ENCODE measurements at regions not wholly inside any gene's neighbourhood (a gene's known extent, or its start where the extent isn't known, plus 50 kb on each side); places are given as distances from the start of the nearest gene placed in this dataset.

DNA sequence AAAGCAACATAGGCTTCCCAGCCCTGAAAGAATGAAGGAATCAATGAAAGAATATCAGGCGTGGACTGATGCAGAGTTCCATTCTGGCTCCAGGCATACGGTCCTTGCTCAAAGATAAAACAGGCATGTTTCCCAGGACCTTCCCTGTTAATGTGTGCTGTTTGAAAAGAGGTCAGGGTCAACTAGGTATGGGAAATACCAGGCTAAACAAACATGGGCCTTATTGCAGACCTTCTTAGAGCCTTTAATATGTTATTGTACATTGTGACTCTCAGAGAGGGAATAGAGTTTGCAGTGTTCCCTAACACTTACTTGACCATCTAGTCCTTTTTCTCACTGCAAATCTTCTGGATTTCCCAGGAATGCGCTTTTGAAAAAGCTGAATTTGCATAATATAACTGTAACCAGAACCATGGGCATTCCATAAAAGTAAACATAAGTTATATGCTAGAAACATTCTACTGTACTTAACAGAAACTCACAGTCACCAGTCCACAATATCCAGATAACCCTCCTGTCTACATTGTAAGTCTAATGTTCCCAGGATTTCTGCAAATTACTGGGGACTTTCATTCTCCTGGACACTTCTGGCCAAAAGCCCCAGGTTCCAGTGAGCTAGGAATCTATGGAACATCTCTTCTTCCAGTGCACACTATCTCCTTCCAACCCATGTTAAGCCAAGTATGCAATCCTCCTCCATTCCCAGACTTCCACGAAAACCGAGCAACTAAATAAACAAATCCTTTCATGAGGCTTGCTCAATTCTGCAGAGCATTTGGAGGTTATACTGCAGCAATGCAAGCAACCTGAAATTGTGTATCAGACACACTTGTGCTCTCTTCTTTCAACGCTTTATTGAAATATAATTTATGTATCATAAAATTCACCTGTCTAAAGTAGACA, 486.6 kb downstream of the SETD4 start:
- Histone ChIP-seq H3K27me3 (no peaks in the 10 kb centered on the region), H3K27ac (no peak overlapping the region), H3K9me3 (no peaks in the 10 kb centered on the region), H3K36me3 (no peaks in the 10 kb centered on the region), H3K4me1 (peaks cover 0 to 10% (median 0%) of the 10 kb centered on the region in 4 donors), H3K4me3 (no peak overlapping the region)
- no peak for TF ChIP-seq POLR2A (IDR thresholded peaks at IDR 0.05)
- no peak for DNase-seq (ENCODE audit: low spot score in 2 of 2)
- WGBS, 2 donors = 72 to 76% methylated on average over 6 of the region's 6 CpGs

DNA sequence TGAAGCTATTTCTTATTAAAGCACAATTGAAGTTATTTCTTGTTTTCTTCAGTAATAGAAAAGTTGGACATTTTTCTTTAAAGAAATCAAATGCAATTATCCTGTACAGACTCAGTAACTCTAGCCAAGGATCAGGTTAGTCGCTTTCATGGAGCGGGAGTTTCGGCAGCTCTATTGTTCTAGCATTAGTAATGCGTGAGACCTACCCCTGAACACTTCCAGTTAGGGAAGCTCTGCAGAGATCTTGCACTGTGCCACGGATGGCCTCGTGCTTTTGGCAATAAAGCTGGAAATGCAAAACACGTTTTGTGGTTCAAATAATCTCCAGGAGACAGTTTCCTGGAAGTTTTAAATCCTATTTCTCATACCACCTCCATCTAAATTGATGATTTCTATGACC, 488.4 kb downstream of the SETD4 start:
- 74% methylated on average over 7 of the region's 7 CpGs for WGBS, 2 donors
- DNase-seq (ENCODE audit: low spot score in 2 of 2) = no peak
- H3K27ac ChIP-seq = no peak overlapping the region
- no peaks in the 10 kb centered on the region for H3K4me1 ChIP-seq
- no peaks in the 10 kb centered on the region for H3K36me3 ChIP-seq
- H3K4me3 ChIP-seq = no peak overlapping the region
- no peaks in the 10 kb centered on the region for H3K27me3 ChIP-seq
- TF ChIP-seq POLR2A (IDR thresholded peaks at IDR 0.05) = no peak
- no peak for TF ChIP-seq EP300 (IDR thresholded peaks at IDR 0.05)
- H3K9me3 ChIP-seq = peaks cover 0 to 3% (median 0%) of the 10 kb centered on the region in 4 donors

DNA sequence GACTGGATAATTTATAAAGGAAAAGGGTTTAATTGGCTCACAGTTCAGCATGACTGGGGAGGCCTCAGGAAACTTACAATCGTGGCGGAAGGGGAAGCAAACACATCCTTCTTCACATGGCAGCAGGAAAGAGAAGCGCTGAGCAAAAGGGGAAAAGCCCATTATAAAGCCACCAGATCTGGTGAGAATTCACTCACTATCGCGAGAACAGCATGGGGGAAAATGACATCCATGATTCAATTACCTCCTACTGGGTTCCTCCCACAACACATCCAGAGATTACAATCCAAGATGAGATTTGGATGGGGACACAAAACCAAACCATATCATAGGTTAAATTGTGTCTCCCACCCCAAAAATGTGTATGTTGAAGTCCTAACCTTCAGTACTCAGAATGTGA, 491.7 kb downstream of the SETD4 start:
- H3K9me3 ChIP-seq = peaks cover 0 to 5% (median 0%) of the 10 kb centered on the region in 4 donors
- no peaks in the 10 kb centered on the region for H3K36me3 ChIP-seq
- DNase-seq (ENCODE audit: low spot score in 2 of 2) = no peak
- 71 to 74% methylated on average over 5 of the region's 5 CpGs for WGBS, 2 donors
- no peak overlapping the region for H3K27ac ChIP-seq
- peaks cover 0 to 22% (median 9%) of the 10 kb centered on the region in 4 donors for H3K4me1 ChIP-seq
- TF ChIP-seq, protein P1, sequence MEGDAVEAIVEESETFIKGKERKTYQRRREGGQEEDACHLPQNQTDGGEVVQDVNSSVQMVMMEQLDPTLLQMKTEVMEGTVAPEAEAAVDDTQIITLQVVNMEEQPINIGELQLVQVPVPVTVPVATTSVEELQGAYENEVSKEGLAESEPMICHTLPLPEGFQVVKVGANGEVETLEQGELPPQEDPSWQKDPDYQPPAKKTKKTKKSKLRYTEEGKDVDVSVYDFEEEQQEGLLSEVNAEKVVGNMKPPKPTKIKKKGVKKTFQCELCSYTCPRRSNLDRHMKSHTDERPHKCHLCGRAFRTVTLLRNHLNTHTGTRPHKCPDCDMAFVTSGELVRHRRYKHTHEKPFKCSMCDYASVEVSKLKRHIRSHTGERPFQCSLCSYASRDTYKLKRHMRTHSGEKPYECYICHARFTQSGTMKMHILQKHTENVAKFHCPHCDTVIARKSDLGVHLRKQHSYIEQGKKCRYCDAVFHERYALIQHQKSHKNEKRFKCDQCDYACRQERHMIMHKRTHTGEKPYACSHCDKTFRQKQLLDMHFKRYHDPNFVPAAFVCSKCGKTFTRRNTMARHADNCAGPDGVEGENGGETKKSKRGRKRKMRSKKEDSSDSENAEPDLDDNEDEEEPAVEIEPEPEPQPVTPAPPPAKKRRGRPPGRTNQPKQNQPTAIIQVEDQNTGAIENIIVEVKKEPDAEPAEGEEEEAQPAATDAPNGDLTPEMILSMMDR (IDR thresholded peaks at IDR 0.05) = no peak
- TF ChIP-seq EP300 (IDR thresholded peaks at IDR 0.05) (no peak), POLR2A (IDR thresholded peaks at IDR 0.05) (no peak)
- no peak overlapping the region for H3K4me3 ChIP-seq
- H3K27me3 ChIP-seq = no peaks in the 10 kb centered on the region

DNA sequence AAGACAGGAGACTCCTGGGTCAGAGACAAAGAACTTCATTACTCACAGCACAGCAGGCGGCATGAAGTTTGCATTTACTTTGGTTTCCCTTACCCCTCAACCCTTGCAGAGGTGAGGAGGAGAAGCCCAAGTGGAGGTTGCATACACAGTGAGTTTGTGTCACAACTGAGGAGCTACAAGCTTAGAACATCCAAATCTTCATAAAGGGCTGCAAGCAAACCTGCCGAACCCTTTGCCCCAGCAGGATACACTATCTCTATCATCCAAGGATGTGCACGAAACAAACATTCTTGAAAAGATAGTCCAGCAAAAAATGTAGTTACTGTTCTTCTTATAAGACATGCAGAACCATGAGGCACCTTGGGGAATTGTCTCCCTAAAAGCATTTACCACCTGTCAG, 493.5 kb downstream of the SETD4 start:
- Histone ChIP-seq H3K4me3 (no peak overlapping the region), H3K27ac (no peak overlapping the region), H3K4me1 (peaks cover 0 to 34% (median 10%) of the 10 kb centered on the region in 4 donors), H3K36me3 (no peaks in the 10 kb centered on the region), H3K9me3 (peaks cover 0 to 5% (median 0%) of the 10 kb centered on the region in 4 donors), H3K27me3 (no peaks in the 10 kb centered on the region)
- no peak for DNase-seq (ENCODE audit: low spot score in 2 of 2)
- 88 to 93% methylated on average over 3 of the region's 3 CpGs for WGBS, 2 donors
- TF ChIP-seq POLR2A (IDR thresholded peaks at IDR 0.05) (no peak), EP300 (IDR thresholded peaks at IDR 0.05) (no peak)
- TF ChIP-seq, protein P1 (IDR thresholded peaks at IDR 0.05) = no peak

DNA sequence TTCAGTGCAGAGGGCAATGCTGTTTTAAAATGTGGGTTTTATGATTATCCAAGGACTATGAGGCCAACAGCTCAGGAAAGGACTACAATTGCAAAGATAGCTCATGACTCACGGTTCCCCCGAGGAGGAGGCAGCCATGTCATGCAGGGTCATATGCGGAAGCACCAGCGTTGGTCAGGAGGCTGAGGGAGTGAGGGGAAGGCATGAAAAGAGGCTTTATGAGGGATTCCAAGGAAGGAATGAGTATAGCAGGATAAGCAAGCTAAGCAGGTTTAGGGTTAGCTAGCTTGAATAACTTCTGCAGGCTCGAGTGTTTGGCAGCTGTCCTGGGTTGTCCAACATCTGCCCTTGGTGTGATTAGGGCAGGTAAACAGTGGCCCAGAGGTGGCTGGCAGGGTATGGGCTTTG, 495.1 kb downstream of the SETD4 start:
- Histone ChIP-seq H3K9me3 (peaks cover 0 to 5% (median 0%) of the 10 kb centered on the region in 4 donors), H3K27me3 (no peaks in the 10 kb centered on the region), H3K27ac (peak overlapping the region in 1 of 4 donors; percentile 46), H3K36me3 (no peaks in the 10 kb centered on the region), H3K4me3 (no peak overlapping the region), H3K4me1 (peaks cover 0 to 34% (median 10%) of the 10 kb centered on the region in 4 donors)
- 16 to 25% methylated on average over 5 of the region's 5 CpGs for WGBS, 2 donors
- TF ChIP-seq POLR2A (IDR thresholded peaks at IDR 0.05) (no peak), EP300 (IDR thresholded peaks at IDR 0.05) (peak in 1 of 2 donors; percentile 30)
- peak in 1 of 2 donors; percentile 21 for DNase-seq (ENCODE audit: low spot score in 2 of 2)

DNA sequence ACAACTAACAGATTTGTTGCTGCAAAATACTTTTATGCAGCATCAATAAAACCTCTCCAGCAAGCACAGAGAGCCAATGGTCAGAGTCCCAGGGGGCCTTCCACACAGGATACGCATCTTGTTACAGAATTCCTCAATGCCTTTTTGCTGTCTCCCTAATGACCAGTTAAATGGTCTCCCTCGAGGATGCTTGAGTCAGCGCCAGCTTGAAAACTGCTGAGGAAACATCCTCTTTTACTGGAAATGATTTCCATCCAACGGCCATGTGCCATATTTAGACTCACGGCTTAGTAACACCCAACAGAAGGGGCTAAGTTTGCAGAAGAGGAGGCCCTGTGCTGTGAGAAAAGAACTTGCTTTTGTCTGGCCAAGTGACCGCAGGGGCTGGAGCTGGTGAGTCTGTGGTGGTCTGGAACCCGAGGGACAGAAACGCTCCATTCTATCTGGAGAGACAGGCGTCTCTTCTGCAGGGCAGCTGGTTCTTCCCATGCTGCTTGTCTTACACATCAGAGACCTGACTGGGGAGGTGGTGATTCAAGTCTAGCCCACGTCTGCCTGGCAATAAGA, 496.4 kb downstream of the SETD4 start:
- Histone ChIP-seq H3K27me3 (no peaks in the 10 kb centered on the region), H3K36me3 (no peaks in the 10 kb centered on the region), H3K9me3 (peaks cover 0 to 5% (median 0%) of the 10 kb centered on the region in 4 donors), H3K27ac (peak overlapping the region in 1 of 4 donors; percentile 62), H3K4me3 (no peak overlapping the region), H3K4me1 (peaks cover 0 to 34% (median 10%) of the 10 kb centered on the region in 4 donors)
- TF ChIP-seq, protein P1 (IDR thresholded peaks at IDR 0.05) = no peak
- TF ChIP-seq POLR2A (IDR thresholded peaks at IDR 0.05) (no peak), EP300 (IDR thresholded peaks at IDR 0.05) (peak in 1 of 2 donors; percentile 80)
- peak; percentile 14 to 24 for DNase-seq (ENCODE audit: low spot score in 2 of 2)
- 25 to 34% methylated on average over 10 of the region's 10 CpGs for WGBS, 2 donors

All from tibial nerve (tissue), 4 donors.